ENCODE measurements at regions not wholly inside any gene's neighbourhood (a gene's known extent, or its start where the extent isn't known, plus 50 kb on each side); places are given as distances from the start of the nearest gene placed in this dataset.
"Not testable (repeated sequence)": the region's sequence is repeated elsewhere in the genome, so short reads cannot be mapped to it uniquely, and the experiment has no call there.

GRCh38 chr4:135476272-135476671 lies 1274.7 kb upstream of the PABPC4L start:
- Histone ChIP-seq H3K27ac (no peak overlapping the region), H3K4me3 (no peak overlapping the region)
- no peak for DNase-seq (ENCODE audit: low spot score)
- TF ChIP-seq CTCF (IDR thresholded peaks at IDR 0.05): no peak

GRCh38 chr4:135464311-135464710 lies 1262.7 kb upstream of the PABPC4L start:
- Histone ChIP-seq H3K27ac (no peak overlapping the region), H3K4me3 (no peak overlapping the region)
- DNase-seq (ENCODE audit: low spot score): no peak
- no peak for TF ChIP-seq CTCF (IDR thresholded peaks at IDR 0.05)

- H3K27ac ChIP-seq; DNase-seq (ENCODE audit: low spot score); H3K4me3 ChIP-seq: not testable (repeated sequence)
Measured at GRCh38 chr4:135447598-135447997, 1246.0 kb upstream of the PABPC4L start.

GRCh38 chr4:135434936-135435335 lies 1233.3 kb upstream of the PABPC4L start:
- no peak for TF ChIP-seq CTCF (IDR thresholded peaks at IDR 0.05)
- no peak for DNase-seq (ENCODE audit: low spot score)
- Histone ChIP-seq H3K27ac (no peak overlapping the region), H3K4me3 (no peak overlapping the region)

- no peak for TF ChIP-seq CTCF (IDR thresholded peaks at IDR 0.05)
- Histone ChIP-seq H3K27ac (no peak overlapping the region), H3K4me3 (no peak overlapping the region)
- no peak for DNase-seq (ENCODE audit: low spot score)
Measured at GRCh38 chr4:135429528-135429927, 1227.9 kb upstream of the PABPC4L start.

GRCh38 chr4:135418353-135418752 lies 1216.8 kb upstream of the PABPC4L start:
- DNase-seq (ENCODE audit: low spot score): no peak
- Histone ChIP-seq H3K4me3 (no peak overlapping the region), H3K27ac (no peak overlapping the region)
- no peak for TF ChIP-seq CTCF (IDR thresholded peaks at IDR 0.05)

- TF ChIP-seq CTCF (IDR thresholded peaks at IDR 0.05): no peak
- DNase-seq (ENCODE audit: low spot score): no peak
- Histone ChIP-seq H3K27ac (no peak overlapping the region), H3K4me3 (no peak overlapping the region)
Measured at GRCh38 chr4:135412213-135412612, 1210.6 kb upstream of the PABPC4L start.

- Histone ChIP-seq H3K27ac (no peak overlapping the region), H3K4me3 (no peak overlapping the region)
- no peak for DNase-seq (ENCODE audit: low spot score)
- TF ChIP-seq CTCF (IDR thresholded peaks at IDR 0.05): no peak
Measured at GRCh38 chr4:135411251-135411650, 1209.7 kb upstream of the PABPC4L start.

GRCh38 chr4:135409261-135409660 lies 1207.7 kb upstream of the PABPC4L start:
- H3K27ac ChIP-seq; H3K4me3 ChIP-seq; DNase-seq (ENCODE audit: low spot score): not testable (repeated sequence)

All from coronary artery (tissue), 2 donors.